HG02885 (cell line): ENCODE measurements at regions not wholly inside any gene's neighbourhood (a gene's known extent, or its start where the extent isn't known, plus 50 kb on each side); places are given as distances from the start of the nearest gene placed in this dataset.

Experiments used
- ATAC-seq: cut with Tn5 transposase; IDR thresholded peaks from one replicate; pipeline ENCODE4 v1.9.1; 2021; ENCODE audit warnings: mild to moderate bottlenecking; ENCODE audit not compliant: unreplicated experiment, poor library complexity

GRCh38 chr5:8682381-8682780, 813.4 kb downstream of the MTRR start:
- ATAC-seq = no peak

DNA sequence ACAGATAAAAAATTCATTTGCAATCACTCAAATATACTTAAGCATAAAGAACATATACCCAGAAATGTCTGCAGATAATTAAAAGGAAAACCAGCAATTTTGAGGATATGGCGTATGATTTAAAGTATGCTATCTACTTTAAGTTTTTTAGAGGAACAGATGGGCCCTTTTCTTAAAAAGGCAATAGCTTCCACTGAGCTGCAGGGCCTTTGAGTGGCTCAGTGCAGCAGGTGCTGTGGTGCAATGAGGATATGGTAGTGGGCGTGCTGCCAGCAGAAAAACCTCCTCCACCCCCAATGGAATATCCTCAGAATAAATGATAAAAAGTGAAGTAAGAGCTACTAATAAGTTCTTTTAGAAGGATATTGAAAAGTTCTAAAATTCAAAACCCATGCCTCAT, 814.5 kb downstream of the MTRR start:
- no peak for ATAC-seq

DNA sequence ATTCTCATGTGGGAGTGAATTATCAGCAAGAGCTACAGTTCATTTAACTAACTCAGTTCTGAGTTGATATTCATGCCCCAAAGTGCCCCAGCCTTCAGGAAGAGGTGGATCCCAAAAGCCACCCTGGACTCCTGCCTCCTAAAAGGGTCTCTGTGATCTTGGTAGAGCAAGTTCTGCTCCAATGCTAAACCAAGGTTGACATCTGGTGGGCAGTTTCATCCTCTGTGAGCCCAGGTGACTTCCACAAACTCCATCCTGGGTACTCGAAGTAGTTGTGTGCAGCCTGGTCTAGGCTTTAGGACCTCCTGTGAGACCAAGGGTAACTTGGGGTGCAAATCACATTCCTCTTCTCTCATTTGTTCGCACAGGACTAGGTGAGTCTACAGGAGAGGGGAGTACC, 816.8 kb downstream of the MTRR start:
- no peak for ATAC-seq

GRCh38 chr5:8686707-8687106, 817.8 kb downstream of the MTRR start:
- ATAC-seq = no peak

- ATAC-seq = no peak
These were observed 820.8 kb downstream of the MTRR start for GRCh38 chr5:8689773-8690172.

- ATAC-seq = no peak
These were observed 822.3 kb downstream of the MTRR start for GRCh38 chr5:8691221-8691620.

GRCh38 chr5:8693341-8693844, 824.4 kb downstream of the MTRR start:
- no peak for ATAC-seq

DNA sequence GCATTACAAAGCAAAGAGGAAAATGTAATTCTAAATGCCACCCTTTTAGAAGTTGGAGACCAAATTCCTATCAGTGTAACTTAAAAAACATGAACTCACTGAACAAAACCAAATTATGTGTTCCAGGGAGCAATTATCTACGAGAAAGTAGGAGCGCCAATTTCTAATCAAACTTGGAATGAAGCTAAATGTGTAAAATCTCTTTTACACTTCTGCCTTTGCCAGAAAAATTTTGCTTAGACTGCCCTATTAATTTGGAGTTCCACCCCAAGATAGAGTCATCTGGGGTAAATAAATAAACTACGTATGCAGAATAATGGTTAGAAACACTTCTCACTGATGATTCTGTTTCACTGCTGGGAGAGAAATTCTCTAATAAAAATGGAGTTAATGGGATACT, 825.6 kb downstream of the MTRR start:
- no peak for ATAC-seq

DNA sequence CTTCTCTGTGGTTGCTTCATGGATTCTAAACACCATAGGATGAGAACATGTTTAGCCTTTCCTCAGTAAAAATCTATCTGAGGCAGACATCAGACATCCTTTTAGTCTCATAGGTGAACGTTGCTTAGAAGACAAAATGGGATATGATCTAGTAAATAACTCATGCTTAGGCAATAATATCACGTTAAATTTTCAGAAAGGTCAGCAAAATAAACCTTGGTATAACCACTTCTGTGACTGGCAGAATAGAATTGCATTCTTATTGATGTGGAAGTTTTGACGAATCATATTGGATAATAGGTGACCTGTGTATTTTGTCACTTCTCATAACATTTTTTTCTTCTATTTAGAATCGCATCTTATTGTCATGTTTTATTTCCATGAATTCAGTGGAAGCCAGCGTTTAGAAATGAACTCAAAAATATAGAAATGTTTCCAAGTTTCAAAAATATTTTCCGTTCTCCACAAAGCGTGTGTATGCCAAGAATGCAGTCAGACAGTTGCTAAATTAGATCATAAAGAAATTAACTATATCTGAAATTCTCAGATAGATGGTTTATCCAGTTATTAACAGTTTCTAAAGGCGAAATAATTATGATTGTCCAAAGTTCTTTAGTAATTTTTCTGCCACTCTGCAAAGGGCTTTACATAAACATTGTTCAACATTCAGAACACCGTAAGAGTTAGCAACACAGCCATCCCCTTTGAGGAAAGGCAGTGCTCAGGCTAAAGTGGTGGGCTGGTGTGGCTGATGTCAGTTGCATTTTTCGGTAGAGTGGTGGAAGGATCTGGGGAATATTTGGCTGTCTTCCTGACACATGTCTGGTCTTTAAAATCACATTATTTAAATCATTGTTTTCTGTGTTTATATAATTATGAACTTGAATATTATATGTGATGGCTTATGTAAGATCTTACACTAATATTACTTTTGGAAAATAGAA, 827.2 kb downstream of the MTRR start:
- ATAC-seq = no peak

- no peak for ATAC-seq
These were observed 831.3 kb downstream of the MTRR start for GRCh38 chr5:8700222-8700621.

DNA sequence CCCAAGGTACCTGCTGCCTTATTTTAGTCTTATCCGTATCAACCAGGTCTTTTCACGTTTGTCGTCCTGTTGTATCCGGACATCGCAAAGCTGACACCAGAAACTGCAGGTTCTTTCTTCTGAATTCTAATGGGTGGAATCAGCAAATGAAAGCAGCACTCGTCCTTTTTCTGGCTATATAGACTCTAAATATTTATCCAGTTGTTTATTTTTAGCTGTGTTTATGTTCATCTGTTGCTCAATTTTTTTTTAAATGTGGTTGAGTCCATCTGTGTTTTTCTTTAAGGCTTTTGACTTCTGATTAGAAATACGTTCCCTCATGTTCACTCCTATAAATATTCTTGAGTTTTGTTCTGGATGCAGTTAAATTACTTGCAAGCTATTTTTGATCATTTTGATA, 831.7 kb downstream of the MTRR start:
- ATAC-seq = no peak

DNA sequence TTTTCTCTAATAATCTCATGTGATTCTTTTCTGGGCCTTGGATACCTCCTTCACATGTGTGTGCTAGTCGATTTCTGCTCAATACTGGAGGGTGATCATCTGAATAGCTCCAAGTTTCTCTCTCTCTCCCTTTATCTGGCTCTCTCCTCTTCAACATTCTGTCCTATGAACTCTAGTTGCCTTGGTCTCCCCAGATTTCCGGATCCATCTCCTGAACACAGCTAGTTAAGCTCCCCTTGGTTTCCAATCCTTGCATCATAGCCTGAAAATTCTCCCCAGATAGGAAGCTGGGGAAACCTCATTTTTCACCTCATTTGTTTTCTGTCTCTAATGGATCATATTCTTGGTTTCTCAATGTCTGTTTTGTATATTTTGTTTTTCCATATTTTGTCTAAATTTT, 832.3 kb downstream of the MTRR start:
- ATAC-seq = no peak

DNA sequence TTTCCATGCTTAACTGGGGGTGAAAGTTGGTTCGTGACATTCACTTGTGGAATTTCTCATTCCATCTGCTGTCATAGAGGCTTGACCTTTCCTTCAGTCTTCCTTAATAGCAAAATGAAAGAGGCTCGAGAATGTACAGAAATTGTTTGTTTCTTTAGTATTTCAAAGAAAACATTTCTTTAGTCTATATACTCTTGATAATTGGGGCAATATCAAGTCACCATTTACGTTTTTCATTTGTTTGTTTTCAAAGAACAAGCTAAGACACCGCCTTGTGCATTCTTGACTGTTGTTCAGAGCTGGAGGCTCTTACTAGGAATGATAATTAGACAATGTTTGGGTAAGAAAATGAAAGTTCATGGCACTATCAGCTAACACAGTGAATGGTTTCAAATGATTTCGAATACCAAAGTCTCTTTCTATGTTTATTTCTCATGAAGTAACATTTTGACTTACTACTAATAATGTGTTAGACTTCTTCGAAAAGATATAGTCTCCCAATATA, 835.4 kb downstream of the SEMA5A start:
- no peak for ATAC-seq

DNA sequence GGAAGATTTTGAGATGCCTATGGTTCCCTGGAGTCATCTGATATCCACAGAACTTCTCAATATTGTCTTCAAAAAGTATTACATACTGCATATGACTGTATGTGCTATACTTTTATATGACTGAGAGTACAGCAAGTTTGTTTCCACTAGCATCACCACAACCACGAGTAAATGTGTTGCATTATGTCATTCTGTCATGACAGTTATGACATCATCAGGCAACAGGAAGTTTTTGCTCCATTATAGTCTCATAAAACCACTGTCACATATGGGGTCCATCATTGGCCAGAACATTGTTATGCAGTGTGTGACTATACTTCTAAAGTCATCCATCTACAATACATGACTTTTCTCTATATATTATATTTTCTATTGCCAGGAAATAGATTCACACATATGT, 831.7 kb downstream of the SEMA5A start:
- ATAC-seq = no peak

DNA sequence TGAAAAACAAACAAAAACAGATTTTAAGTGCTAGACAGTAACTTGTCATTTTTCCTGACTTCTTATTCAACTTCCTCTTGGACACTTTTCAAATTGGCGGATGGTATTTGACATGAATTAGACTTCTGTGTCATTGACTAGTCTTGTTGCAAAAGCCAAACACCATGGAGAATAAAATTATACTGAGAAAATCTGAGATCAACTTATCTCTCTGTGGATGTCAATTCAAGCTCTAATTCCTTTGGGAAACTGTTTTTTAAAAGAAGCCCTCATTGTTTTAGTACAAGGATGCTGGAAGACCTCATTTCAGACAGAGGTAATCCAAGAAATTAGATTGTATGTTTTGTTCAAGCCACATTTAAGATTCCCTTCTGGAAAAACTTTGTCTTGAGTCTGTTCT, 831.0 kb downstream of the SEMA5A start:
- ATAC-seq = no peak

GRCh38 chr5:8719796-8720195, 826.1 kb downstream of the SEMA5A start:
- ATAC-seq = no peak

- ATAC-seq = no peak
These were observed 825.4 kb downstream of the SEMA5A start for GRCh38 chr5:8720506-8720905.

GRCh38 chr5:8721536-8721935, 824.3 kb downstream of the SEMA5A start:
- ATAC-seq = no peak

- no peak for ATAC-seq
These were observed 819.4 kb downstream of the SEMA5A start for GRCh38 chr5:8726383-8727036.

GRCh38 chr5:8727396-8727795, 818.5 kb downstream of the SEMA5A start:
- no peak for ATAC-seq

DNA sequence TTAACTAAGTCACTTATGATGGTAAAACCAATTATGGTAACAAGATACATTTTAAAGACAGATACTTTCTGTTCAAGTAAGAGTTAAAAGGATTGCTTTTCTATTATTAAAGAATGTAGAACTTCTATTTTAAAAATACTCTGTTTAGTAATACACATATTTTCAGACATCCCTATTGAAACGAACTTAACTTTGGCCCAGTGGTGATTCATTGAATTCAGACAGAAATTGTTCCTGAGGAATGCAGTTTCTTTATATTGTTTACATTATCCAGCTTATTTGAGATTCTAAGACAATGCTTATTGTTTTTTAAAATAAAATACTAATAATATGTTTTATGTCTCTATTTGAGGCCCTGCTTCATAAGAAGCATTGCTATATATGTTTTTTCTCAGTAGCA, 816.4 kb downstream of the SEMA5A start:
- no peak for ATAC-seq
